Stromal cell of bone marrow (primary cell): ENCODE measurements at regions not wholly inside any gene's neighbourhood (a gene's known extent, or its start where the extent isn't known, plus 50 kb on each side); places are given as distances from the start of the nearest gene placed in this dataset.
"Not testable (repeated sequence)": the region's sequence is repeated elsewhere in the genome, so short reads cannot be mapped to it uniquely, and the experiment has no call there.

Experiments used
- DNase-seq: peaks from one replicate; pipeline ENCODE4 v3.0.0-alpha.2; 2012; ENCODE audit warnings: low read depth

- no peak for DNase-seq
Measured at GRCh38 chr4:169934794-169935429, 91.3 kb downstream of the MFAP3L start.

DNA sequence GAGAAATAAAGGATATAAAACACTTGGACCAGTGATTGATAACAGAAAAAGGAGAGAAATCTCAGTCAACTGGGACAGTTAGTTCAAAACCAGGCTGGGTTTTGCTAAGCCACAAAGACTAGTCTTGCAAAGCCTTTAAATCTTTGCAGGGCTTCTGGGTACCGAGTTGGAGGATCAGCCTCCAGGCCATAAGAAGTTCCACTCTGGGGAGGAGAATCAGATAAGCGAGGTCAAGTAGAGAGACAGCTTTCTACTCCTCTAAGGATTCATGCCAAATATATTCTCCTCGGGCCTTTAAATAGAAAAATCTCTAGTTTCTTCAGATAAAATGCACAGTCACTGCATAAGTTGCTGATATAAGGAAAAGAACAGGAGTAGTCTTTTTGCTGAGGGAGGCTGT is 92.7 kb downstream of the MFAP3L start:
- DNase-seq, result no peak

- no peak for DNase-seq
Measured at GRCh38 chr4:169931964-169932363, 94.2 kb downstream of the MFAP3L start.

GRCh38 chr4:169930755-169931154 is 95.4 kb downstream of the MFAP3L start:
- not testable (repeated sequence) for DNase-seq

- no peak for DNase-seq
Measured at GRCh38 chr4:169927280-169927679, 98.9 kb downstream of the MFAP3L start.

- DNase-seq, result no peak
Measured at GRCh38 chr4:169925678-169926077, 100.5 kb downstream of the MFAP3L start.

- DNase-seq, result no peak
Measured at GRCh38 chr4:169922632-169923276, 103.4 kb downstream of the MFAP3L start.

GRCh38 chr4:169921732-169922131 is 104.5 kb downstream of the MFAP3L start:
- DNase-seq, result no peak

GRCh38 chr4:169921237-169921636 is 105.0 kb downstream of the MFAP3L start:
- DNase-seq, result no peak

GRCh38 chr4:169919194-169920124 is 106.7 kb downstream of the MFAP3L start:
- not testable (repeated sequence) for DNase-seq

- DNase-seq, result no peak
Measured at GRCh38 chr4:169915545-169915944, 110.7 kb downstream of the MFAP3L start.

GRCh38 chr4:169914866-169915265 is 111.3 kb downstream of the MFAP3L start:
- DNase-seq, result no peak

DNA sequence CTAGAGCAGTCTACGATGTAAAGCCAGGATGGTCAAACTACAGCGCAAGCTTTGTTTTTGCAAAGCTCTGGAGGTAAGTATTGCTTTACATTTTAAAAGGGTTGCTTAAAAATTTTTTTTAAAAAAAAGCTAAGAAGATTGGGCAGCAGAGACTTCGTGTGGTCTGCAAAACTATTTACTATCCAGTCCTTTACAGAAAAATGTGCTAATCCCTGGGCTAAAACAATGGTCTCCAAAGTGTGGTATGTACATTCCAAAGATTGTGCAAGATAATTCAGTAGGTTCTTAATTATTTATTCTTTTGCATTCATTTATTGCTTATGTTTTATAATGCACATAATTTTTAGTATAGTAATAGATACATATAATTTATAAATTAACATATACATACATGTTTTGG is 113.2 kb downstream of the MFAP3L start:
- no peak for DNase-seq

GRCh38 chr4:169909897-169910296 is 116.3 kb downstream of the MFAP3L start:
- DNase-seq, result no peak

DNA sequence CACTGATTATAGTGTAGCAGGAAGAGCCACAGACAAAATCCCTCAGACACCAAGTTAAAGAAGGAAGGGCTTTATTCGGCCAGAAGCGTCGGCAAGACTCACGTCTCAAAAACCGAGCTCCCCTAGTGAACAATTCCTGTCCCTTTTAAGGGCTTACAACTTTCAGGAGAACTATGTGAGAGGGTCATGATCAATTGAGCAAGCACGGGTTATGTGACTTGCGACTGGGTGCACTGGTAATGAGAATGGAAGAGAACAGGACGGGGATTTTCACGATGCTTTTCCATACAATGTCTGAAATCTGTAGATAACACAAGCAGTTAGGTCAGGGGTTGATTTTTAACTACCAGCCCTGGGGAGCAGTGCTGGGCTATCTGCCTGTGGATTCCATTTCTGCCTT is 116.7 kb downstream of the MFAP3L start:
- no peak for DNase-seq

GRCh38 chr4:169907705-169908104 is 118.5 kb downstream of the MFAP3L start:
- DNase-seq, result no peak

GRCh38 chr4:169906821-169907220 is 119.4 kb downstream of the MFAP3L start:
- no peak for DNase-seq

DNA sequence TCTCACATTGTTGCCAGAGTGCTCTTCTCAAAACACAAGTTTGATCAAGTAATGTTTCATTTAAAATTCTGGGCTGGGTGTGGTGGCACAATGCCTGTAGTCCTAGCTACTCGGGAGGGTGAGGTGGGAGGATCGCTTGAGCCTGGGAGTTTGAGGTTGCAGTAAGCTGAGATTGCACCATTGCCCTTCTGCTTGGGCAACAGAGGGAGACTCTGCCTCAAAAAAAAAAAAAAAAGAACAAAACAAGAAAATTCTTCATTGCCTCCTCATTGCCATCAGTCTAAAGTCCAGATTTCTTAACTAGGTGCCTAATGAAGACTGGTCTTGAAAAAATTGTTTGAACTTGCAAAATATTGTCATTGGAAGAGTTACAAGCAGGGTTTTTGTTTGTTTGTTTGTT is 120.1 kb downstream of the MFAP3L start:
- no peak for DNase-seq

DNA sequence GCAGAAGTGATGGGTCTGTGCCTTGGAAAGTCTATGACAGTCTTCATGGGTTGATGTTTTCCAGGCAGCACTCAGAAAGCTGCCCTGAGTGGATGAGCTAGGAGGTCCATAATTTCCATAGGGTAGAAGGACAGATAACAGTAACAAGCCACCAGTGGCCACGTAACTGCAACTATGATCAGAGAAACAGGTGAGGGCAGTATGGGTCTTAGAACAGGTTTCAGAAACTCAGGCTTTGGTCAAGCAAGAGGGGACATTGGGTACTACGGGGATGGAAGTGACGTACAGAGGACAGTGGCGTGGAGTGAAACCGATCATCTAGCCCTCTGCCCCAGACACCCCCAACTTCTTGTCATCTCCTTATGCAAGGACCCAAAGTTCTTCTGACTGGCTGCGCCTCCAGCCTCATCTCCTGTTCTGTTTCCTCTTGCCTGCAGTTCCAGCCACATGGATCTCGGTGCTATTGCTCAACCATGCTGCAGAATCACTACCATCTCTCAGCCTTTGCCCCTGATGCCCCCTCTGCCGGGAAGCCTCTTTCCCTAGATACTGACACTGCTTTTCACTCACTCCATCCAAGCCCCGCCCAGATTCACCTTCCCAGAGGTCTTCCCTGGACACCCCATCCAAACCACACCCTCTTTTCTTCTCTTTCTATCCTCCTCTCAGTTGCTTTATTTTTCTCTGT is 123.4 kb downstream of the MFAP3L start:
- DNase-seq, result no peak

DNA sequence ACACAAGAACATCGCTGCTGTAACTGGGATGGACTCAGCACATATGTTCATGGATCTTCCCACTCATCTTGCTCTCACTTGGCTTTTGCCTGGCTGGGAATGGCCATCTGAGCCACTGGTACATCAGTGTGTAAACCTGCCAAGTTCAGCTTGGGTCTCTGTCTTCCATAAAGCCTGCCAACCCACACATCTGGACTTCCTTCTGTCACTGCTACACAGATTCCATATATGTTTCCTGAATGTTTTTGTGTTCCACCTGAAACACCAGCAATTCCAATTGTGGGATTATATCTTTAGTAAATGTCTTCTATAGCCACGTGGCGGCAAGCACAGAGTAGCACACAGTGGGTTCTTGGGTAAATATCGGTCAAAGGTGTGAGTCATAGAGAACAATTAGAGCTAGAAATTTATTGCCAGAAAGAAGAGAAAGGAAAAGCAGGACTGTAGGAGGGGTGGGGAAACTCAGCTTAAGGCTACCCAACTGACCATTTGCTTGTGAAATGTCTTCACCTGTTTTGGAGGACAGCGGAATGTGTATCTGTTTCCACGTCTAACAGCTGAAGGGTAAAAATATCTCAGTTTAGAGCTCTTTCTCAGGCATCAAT is 125.9 kb downstream of the MFAP3L start:
- no peak for DNase-seq

DNA sequence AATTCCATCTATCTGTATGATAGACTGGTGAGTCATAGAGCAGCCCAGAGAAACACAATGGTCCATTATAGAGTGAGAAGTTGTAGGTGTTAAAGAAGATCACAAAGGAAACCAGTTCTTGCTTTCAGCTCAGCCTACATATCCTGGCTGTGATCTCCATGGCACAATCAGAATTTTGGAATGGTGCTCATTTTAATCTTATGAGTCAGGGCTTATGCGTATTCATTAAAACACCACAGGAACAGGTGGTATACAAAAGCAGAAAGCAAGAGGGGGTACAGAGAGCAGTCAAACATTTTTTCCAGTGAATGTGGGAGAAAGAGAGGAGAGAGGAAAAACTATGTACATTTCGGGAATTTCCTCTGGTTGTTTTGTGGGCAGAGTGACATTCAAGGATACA is 126.9 kb downstream of the MFAP3L start:
- DNase-seq, result no peak

DNA sequence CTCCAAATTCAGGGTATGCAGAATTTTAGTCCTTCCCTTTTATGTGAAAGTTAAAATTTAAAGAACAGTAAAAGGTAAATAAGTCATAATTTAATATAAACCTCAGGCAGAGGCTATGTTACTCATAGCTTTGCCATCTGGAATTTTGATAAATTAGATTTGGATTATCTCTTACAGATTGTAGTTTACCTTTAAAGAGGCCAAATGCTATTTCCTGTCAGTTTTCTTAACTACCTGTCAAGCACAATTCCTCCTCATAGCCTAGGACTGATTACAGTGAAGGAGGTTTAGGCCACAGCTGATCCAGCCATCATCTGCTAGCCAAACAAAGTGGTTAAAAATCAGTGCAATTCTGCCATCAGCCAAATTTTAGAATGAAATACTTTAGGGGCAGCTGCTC is 128.1 kb downstream of the MFAP3L start:
- DNase-seq, result no peak
